Type B pancreatic cell (in vitro differentiated cells): ENCODE measurements at regions not wholly inside any gene's neighbourhood (a gene's known extent, or its start where the extent isn't known, plus 50 kb on each side); places are given as distances from the start of the nearest gene placed in this dataset.

Source experiments
- DNase-seq: peaks from one replicate; pipeline ENCODE4 v3.0.0; 2021; ENCODE audit warnings: mixed read lengths; ENCODE audit not compliant: unreplicated experiment; ENCODE audit errors: extremely low spot score
- H3K27ac Mint-ChIP-seq: 2 replicates; pipeline ENCODE4 v1.8.0; 2021; ENCODE audit warnings: mild to moderate bottlenecking, mixed read lengths
- H3K27me3 Mint-ChIP-seq: 2 replicates; pipeline ENCODE4 v1.8.0; 2021; ENCODE audit warnings: mixed read lengths
- H3K36me3 Mint-ChIP-seq: 2 replicates; pipeline ENCODE4 v1.8.0; 2021; ENCODE audit warnings: mixed read lengths
- H3K4me1 Mint-ChIP-seq: one replicate; pipeline ENCODE4 v1.8.0; 2021; ENCODE audit warnings: mixed read lengths; ENCODE audit not compliant: unreplicated experiment
- H3K4me3 Mint-ChIP-seq: 2 replicates; pipeline ENCODE4 v1.8.0; 2021; ENCODE audit warnings: mild to moderate bottlenecking, mixed read lengths
- H3K9me3 Mint-ChIP-seq: 2 replicates; pipeline ENCODE4 v1.8.0; 2021; ENCODE audit warnings: mixed read lengths
- CTCF ChIP-seq: fragments of 200-600 bp; sonication (generic); conservative IDR thresholded peaks from 2 replicates; pipeline ENCODE4 v1.5.0; 2021; ENCODE audit warnings: antibody characterized with exemption, mild to moderate bottlenecking

- DNase-seq: no peak
- H3K9me3 Mint-ChIP-seq: no peaks in the 10 kb centered on the region
- H3K27ac Mint-ChIP-seq: no peak overlapping the region
- H3K4me1 Mint-ChIP-seq: peaks cover 16% of the 10 kb centered on the region
- TF ChIP-seq CTCF: no peak
- no peaks in the 10 kb centered on the region for H3K36me3 Mint-ChIP-seq
- H3K27me3 Mint-ChIP-seq: peaks cover 23% of the 10 kb centered on the region
- H3K4me3 Mint-ChIP-seq: no peak overlapping the region
Observed at GRCh38 chr2:53233759-53234547, 533.7 kb upstream of the CHAC2 start.

- DNase-seq: no peak
- Mint-ChIP-seq H3K4me1 (peaks cover 16% of the 10 kb centered on the region), H3K27ac (no peak overlapping the region), H3K9me3 (no peaks in the 10 kb centered on the region), H3K4me3 (no peak overlapping the region), H3K27me3 (peaks cover 34% of the 10 kb centered on the region), H3K36me3 (no peaks in the 10 kb centered on the region)
- TF ChIP-seq CTCF: no peak
Observed at GRCh38 chr2:53231908-53232307, 535.7 kb upstream of the CHAC2 start.

GRCh38 chr2:53230691-53231090 is 536.9 kb upstream of the CHAC2 start:
- no peaks in the 10 kb centered on the region for H3K9me3 Mint-ChIP-seq
- H3K36me3 Mint-ChIP-seq: no peaks in the 10 kb centered on the region
- H3K27ac Mint-ChIP-seq: no peak overlapping the region
- H3K4me1 Mint-ChIP-seq: peaks cover 13% of the 10 kb centered on the region
- DNase-seq: no peak
- H3K4me3 Mint-ChIP-seq: no peak overlapping the region
- peaks cover 35% of the 10 kb centered on the region for H3K27me3 Mint-ChIP-seq
- no peak for TF ChIP-seq CTCF

- H3K27ac Mint-ChIP-seq: no peak overlapping the region
- peaks cover 31% of the 10 kb centered on the region for H3K27me3 Mint-ChIP-seq
- H3K36me3 Mint-ChIP-seq: no peaks in the 10 kb centered on the region
- DNase-seq: no peak
- no peaks in the 10 kb centered on the region for H3K9me3 Mint-ChIP-seq
- no peaks in the 10 kb centered on the region for H3K4me1 Mint-ChIP-seq
- TF ChIP-seq CTCF: no peak
- H3K4me3 Mint-ChIP-seq: no peak overlapping the region
Observed at GRCh38 chr2:53227535-53227934, 540.1 kb upstream of the CHAC2 start.

GRCh38 chr2:53220969-53221368 is 546.6 kb upstream of the CHAC2 start:
- no peak for DNase-seq
- Mint-ChIP-seq H3K27ac (no peak overlapping the region), H3K9me3 (peaks cover 3% of the 10 kb centered on the region), H3K4me1 (peaks cover 5% of the 10 kb centered on the region), H3K36me3 (no peaks in the 10 kb centered on the region), H3K4me3 (peak overlapping the region; percentile 35), H3K27me3 (peaks cover 14% of the 10 kb centered on the region)
- TF ChIP-seq CTCF: no peak
